Subcutaneous abdominal adipose tissue (tissue), 5 donors: ENCODE measurements at regions not wholly inside any gene's neighbourhood (a gene's known extent, or its start where the extent isn't known, plus 50 kb on each side); places are given as distances from the start of the nearest gene placed in this dataset.
"Not testable (repeated sequence)": the region's sequence is repeated elsewhere in the genome, so short reads cannot be mapped to it uniquely, and the experiment has no call there.

ENCODE experiments used
- H3K27ac ChIP-seq: one replicate; pipeline ENCODE4 v1.7.0; 2013; ENCODE audit warnings: low read depth, mild to moderate bottlenecking, inconsistent platforms, low read length, moderate library complexity
- H3K27me3 ChIP-seq, 5 donors: one replicate each; pipeline ENCODE4 v1.7.0; 2013; ENCODE audit warnings: low read length in 5 of 5, inconsistent platforms in 1 of 5; ENCODE audit not compliant: control insufficient read depth in 5 of 5, insufficient read depth in 4 of 5
- H3K36me3 ChIP-seq, 5 donors: one replicate each; pipeline ENCODE4 v1.7.0; 2013; ENCODE audit warnings: low read length in 5 of 5; ENCODE audit not compliant: control insufficient read depth in 5 of 5, insufficient read depth in 5 of 5
- H3K4me1 ChIP-seq, 5 donors: one replicate each; pipeline ENCODE4 v1.7.0; 2013; ENCODE audit warnings: low read length in 5 of 5, mild to moderate bottlenecking in 3 of 5, moderate library complexity in 1 of 5; ENCODE audit not compliant: control insufficient read depth in 5 of 5, insufficient read depth in 5 of 5
- H3K4me3 ChIP-seq, 5 donors: one replicate each; pipeline ENCODE4 v1.7.0; 2013; ENCODE audit warnings: low read length in 5 of 5, low read depth in 1 of 5
- H3K9ac ChIP-seq, 5 donors: one replicate each; pipeline ENCODE4 v1.7.0; 2013; ENCODE audit warnings: low read length in 5 of 5, mild to moderate bottlenecking in 4 of 5, moderate library complexity in 3 of 5
- H3K9me3 ChIP-seq, 5 donors: one replicate each; pipeline ENCODE4 v1.7.0; 2013; ENCODE audit warnings: low read length in 5 of 5; ENCODE audit not compliant: control insufficient read depth in 5 of 5
- donor health status: healthy.
- donor health status: healthy.
- donor health status: healthy.
- donor health status: healthy.
- donor health status: healthy.

- H3K9ac ChIP-seq, H3K36me3 ChIP-seq, H3K27me3 ChIP-seq, H3K4me3 ChIP-seq, H3K27ac ChIP-seq, H3K9me3 ChIP-seq: not testable (repeated sequence)
- peaks cover 0 to 12% (median 0%) of the 10 kb centered on the region in 5 donors for H3K4me1 ChIP-seq
Measured at GRCh38 chrX:40951407-40951806, 133.8 kb upstream of the USP9X start.

GRCh38 chrX:40952855-40953254 is 132.4 kb upstream of the USP9X start:
- peak overlapping the region in 1 of 5 donors; percentile 49 for H3K9ac ChIP-seq
- H3K36me3 ChIP-seq = no peaks in the 10 kb centered on the region
- peaks cover 0 to 4% (median 2%) of the 10 kb centered on the region in 5 donors for H3K27me3 ChIP-seq
- peaks cover 0 to 7% (median 0%) of the 10 kb centered on the region in 5 donors for H3K9me3 ChIP-seq
- H3K27ac ChIP-seq = no peak overlapping the region
- peaks cover 0 to 12% (median 0%) of the 10 kb centered on the region in 5 donors for H3K4me1 ChIP-seq
- H3K4me3 ChIP-seq = peak overlapping the region; percentile 8 to 59 (median 50)

- peaks cover 0 to 4% (median 0%) of the 10 kb centered on the region in 5 donors for H3K27me3 ChIP-seq
- H3K4me3 ChIP-seq = peak overlapping the region in 2 of 5 donors; percentile 50 to 59
- H3K9ac ChIP-seq = no peak overlapping the region
- H3K27ac ChIP-seq = no peak overlapping the region
- peaks cover 0 to 2% (median 0%) of the 10 kb centered on the region in 5 donors for H3K9me3 ChIP-seq
- H3K4me1 ChIP-seq = peaks cover 0 to 12% (median 0%) of the 10 kb centered on the region in 5 donors
- no peaks in the 10 kb centered on the region for H3K36me3 ChIP-seq
Measured at GRCh38 chrX:40953369-40953768, 131.9 kb upstream of the USP9X start.

GRCh38 chrX:40960041-40960440 is 125.2 kb upstream of the USP9X start:
- no peak overlapping the region for H3K4me3 ChIP-seq
- no peak overlapping the region for H3K27ac ChIP-seq
- H3K27me3 ChIP-seq = peaks cover 0 to 3% (median 0%) of the 10 kb centered on the region in 5 donors
- no peaks in the 10 kb centered on the region for H3K36me3 ChIP-seq
- H3K9ac ChIP-seq = no peak overlapping the region
- H3K9me3 ChIP-seq = peaks cover 3 to 10% (median 8%) of the 10 kb centered on the region in 5 donors
- peaks cover 0 to 2% (median 0%) of the 10 kb centered on the region in 5 donors for H3K4me1 ChIP-seq

- H3K27me3 ChIP-seq = peaks cover 0 to 3% (median 0%) of the 10 kb centered on the region in 5 donors
- peaks cover 3 to 10% (median 8%) of the 10 kb centered on the region in 5 donors for H3K9me3 ChIP-seq
- no peak overlapping the region for H3K4me3 ChIP-seq
- no peak overlapping the region for H3K27ac ChIP-seq
- no peaks in the 10 kb centered on the region for H3K36me3 ChIP-seq
- H3K9ac ChIP-seq = no peak overlapping the region
- peaks cover 0 to 13% (median 6%) of the 10 kb centered on the region in 5 donors for H3K4me1 ChIP-seq
Measured at GRCh38 chrX:40962793-40963407, 122.3 kb upstream of the USP9X start.

GRCh38 chrX:40964008-40964407 is 121.2 kb upstream of the USP9X start:
- Histone ChIP-seq H3K9me3 (peaks cover 3 to 10% (median 8%) of the 10 kb centered on the region in 5 donors), H3K9ac (no peak overlapping the region), H3K4me3 (no peak overlapping the region), H3K4me1 (peaks cover 0 to 13% (median 6%) of the 10 kb centered on the region in 5 donors), H3K27me3 (peaks cover 0 to 3% (median 0%) of the 10 kb centered on the region in 5 donors), H3K27ac (no peak overlapping the region), H3K36me3 (no peaks in the 10 kb centered on the region)

- H3K9me3 ChIP-seq = peaks cover 3 to 10% (median 8%) of the 10 kb centered on the region in 5 donors
- H3K4me3 ChIP-seq = no peak overlapping the region
- H3K27me3 ChIP-seq = no peaks in the 10 kb centered on the region
- no peak overlapping the region for H3K9ac ChIP-seq
- peak overlapping the region; percentile 71 for H3K27ac ChIP-seq
- H3K36me3 ChIP-seq = no peaks in the 10 kb centered on the region
- H3K4me1 ChIP-seq = peaks cover 0 to 13% (median 6%) of the 10 kb centered on the region in 5 donors
Measured at GRCh38 chrX:40964633-40965586, 120.3 kb upstream of the USP9X start.

GRCh38 chrX:40966213-40966820 is 118.9 kb upstream of the USP9X start:
- H3K27ac ChIP-seq = peak overlapping the region; percentile 71
- H3K36me3 ChIP-seq = no peaks in the 10 kb centered on the region
- peaks cover 0 to 13% (median 6%) of the 10 kb centered on the region in 5 donors for H3K4me1 ChIP-seq
- H3K9me3 ChIP-seq = peaks cover 3 to 10% (median 8%) of the 10 kb centered on the region in 5 donors
- no peak overlapping the region for H3K9ac ChIP-seq
- H3K4me3 ChIP-seq = no peak overlapping the region
- H3K27me3 ChIP-seq = no peaks in the 10 kb centered on the region

GRCh38 chrX:40968180-40968579 is 117.1 kb upstream of the USP9X start:
- Histone ChIP-seq H3K9me3 (peaks cover 3 to 10% (median 8%) of the 10 kb centered on the region in 5 donors), H3K9ac (no peak overlapping the region), H3K36me3 (no peaks in the 10 kb centered on the region), H3K4me1 (peaks cover 0 to 13% (median 6%) of the 10 kb centered on the region in 5 donors), H3K27me3 (peaks cover 0 to 2% (median 0%) of the 10 kb centered on the region in 5 donors), H3K27ac (no peak overlapping the region), H3K4me3 (no peak overlapping the region)
